Colon (tissue), 2 donors: ENCODE measurements at regions not wholly inside any gene's neighbourhood (a gene's known extent, or its start where the extent isn't known, plus 50 kb on each side); places are given as distances from the start of the nearest gene placed in this dataset.
"Not testable (repeated sequence)": the region's sequence is repeated elsewhere in the genome, so short reads cannot be mapped to it uniquely, and the experiment has no call there.

Experiments
- FAIRE-seq: peaks from 2 replicates; lab custom pipeline; 2012; peaks lifted over from hg19 to GRCh38; lab: Jason Lieb, UNC
- donor health status: control.
- donor health status: control.

DNA sequence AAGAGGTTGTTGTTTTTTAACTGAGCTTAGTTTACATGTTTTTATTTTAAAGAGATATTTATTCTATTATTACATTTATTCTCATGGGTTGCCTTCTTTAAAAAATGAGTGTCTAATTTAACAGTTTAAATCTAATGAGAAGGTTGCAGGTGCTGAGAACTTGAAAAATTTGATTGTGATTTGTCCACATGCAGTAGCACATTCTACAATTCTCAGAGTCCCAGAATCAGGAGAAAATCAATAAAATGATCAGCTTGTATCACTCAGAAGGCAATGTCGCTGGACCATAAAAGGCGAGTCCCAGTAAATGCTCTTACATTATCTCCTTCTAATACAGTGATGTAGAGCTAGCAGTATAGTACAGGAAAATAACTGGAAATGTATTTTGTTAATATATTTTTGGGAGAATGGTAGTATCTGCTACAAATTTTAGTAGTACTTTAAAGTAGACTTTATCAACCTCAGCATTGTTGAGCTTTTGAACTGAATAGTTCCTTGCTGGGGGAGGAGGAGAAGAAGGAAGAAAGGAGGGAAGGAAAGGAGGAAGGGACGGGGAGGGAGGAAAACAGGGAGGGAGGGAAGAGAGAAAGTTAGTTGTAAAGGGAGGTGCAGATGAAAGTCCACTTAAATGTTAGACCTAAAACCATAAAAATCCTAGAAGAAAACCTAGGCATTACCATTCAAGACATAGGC is 458.0 kb downstream of the DOK5 start:
- FAIRE-seq, result no peak

DNA sequence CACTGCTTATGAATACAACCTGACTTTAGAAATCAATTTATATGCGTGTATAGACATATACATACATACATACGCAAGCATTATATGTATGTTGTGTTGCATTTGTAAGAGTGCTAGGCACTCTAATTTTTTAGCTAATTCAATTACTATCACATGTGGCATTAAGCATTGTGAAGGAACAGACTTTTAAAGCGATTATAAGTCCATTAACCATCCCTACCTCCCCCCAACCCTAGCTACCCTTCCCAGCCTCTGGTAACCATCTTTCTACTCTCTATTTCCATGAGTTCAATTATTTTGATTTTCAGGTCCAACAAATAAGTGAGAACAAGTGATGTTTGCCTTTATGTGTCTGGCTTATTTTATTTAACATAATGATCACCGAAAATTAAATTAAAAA is 453.8 kb downstream of the DOK5 start:
- no peak for FAIRE-seq

DNA sequence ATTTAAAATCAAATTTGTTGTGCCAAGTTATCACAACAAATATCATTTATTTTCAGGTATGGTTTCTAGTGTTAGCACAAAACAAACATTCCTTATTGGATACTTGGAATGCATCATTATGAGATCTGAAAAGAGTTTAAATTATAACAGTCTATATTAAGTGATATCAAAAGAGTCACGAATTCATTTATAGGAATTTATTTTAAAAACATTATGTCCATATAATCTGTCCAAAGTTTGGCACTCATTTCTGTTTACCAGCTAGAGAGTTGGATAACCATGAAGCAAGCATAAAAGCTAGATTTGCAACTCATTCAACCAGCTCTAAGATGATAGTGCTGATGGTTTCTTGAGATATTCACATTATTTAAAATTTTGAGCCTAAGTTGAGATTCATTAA is 453.2 kb downstream of the DOK5 start:
- no peak for FAIRE-seq

DNA sequence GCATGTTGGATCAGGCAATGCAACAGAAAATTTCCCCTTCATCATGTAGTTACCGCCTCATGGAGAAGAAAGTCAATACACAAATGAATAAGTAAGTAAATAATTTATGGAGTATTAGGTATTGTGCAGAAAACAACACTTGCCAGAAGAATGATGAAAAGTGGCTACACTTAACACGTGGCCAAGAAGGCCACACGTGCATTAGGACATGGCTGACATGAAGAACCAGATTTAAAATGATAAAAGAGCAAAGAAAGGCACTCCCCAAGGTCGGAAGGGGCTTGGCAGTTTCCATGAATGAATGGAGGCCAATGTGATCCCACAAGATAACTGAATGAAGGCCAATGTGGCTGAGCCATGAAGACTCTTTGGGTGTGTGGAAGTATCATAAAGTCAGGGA is 447.2 kb downstream of the DOK5 start:
- no peak for FAIRE-seq

DNA sequence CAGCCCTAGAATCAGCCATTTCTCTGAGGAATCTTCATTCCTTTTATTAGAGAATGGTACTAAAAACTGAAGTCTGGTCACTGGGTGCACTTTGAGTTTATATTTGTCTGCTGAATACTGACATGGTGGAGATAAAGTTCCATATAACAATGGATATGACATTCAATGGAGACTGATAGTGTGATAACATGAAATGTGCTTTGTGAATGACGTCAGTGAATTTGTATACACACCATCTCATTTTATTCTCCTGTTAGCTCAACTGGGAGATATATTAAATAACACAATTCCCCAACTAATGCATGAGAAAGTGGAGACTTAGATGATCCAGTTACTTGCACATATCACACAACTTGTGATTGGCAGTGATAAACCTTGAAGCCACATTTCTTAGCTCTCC is 446.7 kb downstream of the DOK5 start:
- no peak for FAIRE-seq

DNA sequence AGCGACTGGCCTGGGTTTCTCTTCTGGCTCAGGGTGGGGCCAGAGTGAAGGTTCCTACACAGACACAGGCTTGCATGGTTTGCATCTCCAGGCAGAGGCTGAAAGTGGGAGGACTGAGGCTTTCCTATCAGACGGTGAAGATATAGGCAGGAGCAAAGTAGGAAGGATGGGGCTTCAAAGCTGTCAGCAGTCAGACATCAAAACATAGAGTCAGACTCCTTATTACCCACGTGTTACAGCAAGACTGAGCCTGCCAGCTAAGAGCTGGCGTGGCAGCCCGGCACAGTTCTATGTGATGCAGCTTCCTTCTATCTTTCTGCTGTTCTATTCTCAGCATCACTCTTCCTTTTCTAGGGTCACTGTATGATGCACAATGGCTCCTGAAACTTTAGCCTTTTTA is 445.1 kb downstream of the DOK5 start:
- no peak for FAIRE-seq

DNA sequence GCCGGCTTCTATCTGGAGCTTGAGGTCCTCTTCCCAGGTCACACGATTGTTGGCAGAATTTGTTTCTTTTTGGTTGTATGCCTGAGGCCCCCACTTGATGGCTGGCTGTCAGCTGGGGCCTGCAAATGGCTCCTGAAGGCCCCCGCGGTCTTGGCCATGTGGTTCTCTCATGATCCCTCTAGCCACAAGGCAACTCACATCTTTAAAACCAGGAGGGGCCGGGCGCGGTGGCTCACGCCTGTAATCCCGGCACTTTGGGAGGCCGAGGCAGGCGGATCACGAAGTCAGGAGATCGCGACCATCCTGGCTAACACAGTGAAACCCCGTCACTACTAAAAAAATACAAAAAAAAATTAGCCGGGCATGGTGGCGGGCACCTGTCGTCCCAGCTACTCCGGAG is 443.6 kb downstream of the DOK5 start:
- not testable (repeated sequence) for FAIRE-seq

DNA sequence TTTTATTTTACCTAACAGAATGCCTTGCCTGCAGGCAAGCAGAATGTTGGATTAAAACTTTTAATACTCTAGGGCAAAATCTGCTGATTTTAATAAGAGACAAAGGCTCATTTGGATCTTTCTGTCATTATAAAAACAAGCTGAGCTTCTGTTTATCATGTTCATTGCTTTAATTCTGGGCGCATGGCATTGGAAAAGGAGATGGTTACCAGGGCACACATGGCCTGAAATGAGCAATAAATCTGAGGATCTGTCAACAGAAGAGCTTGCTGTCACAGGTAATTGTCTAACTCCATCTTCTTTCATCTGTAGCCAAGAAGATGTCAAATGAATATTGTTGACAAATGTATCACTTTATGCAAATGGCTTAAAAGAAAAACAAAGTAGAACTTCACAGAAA is 439.6 kb downstream of the DOK5 start:
- FAIRE-seq, result no peak

DNA sequence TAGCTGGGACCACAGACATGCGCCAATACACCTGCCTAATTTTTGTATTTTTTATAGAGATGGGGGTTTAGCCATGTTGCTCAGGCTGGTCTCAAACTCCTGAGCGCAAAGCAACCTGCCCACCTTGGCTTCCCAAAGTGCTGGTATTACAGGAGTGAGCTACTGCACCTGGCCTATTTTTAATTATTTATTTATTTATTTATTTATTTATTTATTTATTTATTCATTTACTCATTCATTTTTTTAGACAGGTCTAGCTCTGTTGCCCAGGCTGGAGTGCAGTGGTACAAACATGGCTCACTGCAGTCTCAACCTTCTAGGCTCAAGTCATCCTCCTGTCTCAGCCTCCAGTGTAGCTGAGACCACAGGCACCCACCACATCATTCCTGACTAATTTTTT is 434.3 kb downstream of the DOK5 start:
- FAIRE-seq, result no peak

DNA sequence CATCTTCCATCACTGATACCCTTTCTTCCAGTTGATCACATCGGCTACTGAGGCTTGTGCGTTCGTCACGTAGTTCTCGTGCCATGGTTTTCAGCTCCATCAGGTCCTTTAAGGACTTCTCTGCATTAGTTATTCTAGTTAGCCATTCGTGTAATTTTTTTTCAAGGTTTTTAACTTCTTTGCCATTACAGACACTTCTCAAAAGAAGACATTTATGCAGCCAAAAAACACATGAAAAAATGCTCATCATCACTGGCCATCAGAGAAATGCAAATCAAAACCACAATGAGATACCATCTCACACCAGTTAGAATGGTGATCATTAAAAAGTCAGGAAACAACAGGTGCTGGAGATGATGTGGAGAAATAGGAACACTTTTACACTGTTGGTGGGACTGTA is 430.7 kb downstream of the DOK5 start:
- not testable (repeated sequence) for FAIRE-seq

DNA sequence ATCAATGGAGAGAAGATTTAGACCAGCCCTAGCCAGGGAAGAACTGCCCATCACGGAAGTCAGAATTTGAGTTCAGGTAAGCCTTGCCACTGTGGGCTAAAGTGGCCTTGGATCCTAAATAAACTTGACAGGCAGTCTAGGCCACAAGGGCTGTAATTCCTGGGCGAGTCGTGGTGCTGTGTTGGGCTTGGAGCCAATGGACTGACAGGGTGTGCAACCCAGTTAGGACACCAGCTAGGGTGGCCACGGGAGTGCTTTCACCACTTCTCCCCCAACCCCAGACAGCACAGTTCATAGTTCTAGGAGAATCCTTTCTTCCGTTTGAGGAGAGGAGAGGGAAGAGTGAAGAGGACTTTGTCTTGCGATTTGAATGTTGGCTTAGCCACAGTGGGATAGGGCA is 422.4 kb downstream of the DOK5 start:
- FAIRE-seq, result no peak

DNA sequence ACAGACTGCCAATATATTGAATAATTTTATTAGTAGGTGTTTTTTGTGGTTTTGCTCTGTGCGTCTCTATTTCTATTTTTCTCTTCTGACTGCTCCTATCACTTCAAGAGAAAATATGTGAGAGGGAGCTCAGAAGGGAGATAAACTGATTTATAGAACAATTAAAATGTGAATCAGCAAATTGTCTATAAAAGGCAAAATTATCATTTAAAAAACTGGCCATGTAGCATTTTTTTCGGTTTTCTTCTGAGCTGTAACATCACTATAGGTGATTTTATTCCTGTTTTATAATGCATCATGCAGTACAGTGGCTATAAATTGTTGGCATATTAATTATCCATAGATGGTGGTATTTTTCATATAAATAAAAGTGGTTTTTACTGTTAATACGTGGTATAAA is 416.5 kb downstream of the DOK5 start:
- FAIRE-seq, result no peak

DNA sequence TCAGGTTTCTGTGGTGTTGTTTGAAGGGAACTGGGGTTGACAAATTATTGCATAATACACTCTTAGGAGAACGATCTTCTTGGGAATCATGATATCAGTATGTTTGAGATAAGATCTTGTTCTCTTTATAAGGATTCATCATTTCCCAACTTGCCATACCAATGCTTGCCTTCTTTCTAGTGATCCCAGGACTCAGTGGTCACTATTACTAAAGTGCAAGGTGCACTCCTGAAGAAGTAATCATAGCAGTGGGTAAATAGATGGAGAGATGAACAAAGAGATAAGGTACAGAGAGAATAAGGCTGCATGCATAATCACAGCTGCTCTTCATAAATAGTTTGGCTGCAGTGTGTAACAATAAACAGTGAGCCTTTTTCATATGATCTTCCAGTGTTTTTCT is 404.0 kb downstream of the DOK5 start:
- FAIRE-seq, result no peak

DNA sequence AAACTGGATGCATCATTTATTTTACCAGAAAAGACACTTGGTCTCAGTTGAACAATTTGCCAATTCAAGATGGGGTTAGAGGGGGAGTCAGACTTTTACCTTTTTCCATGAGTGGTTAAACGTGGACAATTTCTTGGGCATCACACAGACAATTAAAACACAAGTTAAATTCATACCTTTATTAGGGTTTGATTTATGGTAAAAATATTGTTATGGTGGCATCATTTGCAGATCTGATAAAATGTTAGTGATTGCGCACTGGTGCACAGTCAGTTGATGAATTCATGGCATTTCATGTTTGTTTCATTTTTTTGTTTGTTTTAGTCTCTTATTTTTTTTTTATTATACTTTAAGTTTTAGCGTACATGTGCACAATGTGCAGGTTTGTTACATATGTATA is 399.9 kb downstream of the DOK5 start:
- FAIRE-seq, result no peak

DNA sequence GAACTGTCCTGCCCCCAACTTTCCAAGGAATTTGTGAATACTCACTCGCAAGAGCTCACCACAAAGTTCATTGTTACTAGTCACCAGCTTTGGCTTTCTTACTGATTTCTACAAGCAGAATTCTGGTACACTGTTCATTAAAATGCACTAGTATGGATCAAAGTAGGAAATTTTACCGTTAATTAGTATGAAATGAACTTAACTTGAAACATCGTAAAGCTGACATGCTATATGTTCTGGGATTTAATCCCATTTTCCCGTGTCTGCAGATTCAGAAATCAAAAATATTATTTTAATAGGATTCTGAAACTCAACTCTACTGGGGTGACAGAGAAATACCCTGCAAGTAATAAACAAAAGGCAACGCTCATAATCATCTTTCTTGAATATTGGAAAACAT is 399.3 kb downstream of the DOK5 start:
- no peak for FAIRE-seq

DNA sequence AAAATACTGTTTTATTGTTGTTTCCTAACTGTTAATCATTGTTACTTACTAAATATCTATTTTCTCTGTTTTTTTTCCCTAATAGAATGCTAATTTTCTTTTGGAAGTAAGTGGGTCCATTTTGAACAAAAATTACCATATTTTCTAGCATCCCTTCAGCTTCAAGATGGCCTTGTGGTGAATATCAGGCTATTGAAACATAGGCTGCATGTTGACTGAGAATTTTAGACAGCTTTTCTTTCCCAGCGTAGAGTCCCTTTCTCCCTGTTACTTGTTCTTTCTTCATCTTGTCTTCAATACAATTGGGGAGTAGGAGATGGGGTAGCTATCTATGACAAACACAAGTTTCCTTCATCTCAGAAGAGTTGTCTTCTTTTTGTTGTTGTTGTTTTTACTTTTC is 397.0 kb downstream of the DOK5 start:
- no peak for FAIRE-seq

DNA sequence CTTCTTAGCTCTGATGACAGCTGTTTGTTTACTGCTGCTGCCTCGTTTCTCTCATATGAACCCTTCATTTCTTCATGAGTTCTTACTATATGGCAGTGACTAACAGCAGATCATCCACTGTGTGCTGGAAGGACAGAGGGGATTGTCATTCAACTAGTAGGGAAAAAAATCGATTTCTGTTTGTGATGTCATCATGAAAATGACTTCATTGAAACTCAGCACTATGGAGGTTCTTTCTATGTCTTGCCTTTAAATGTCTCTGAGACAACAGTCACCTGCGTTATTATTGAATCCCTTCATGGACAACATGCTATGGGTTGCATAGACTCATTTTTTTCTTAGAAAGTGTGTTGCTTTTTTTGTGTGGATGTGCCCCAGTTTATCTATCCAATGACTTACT is 394.4 kb downstream of the DOK5 start:
- no peak for FAIRE-seq

DNA sequence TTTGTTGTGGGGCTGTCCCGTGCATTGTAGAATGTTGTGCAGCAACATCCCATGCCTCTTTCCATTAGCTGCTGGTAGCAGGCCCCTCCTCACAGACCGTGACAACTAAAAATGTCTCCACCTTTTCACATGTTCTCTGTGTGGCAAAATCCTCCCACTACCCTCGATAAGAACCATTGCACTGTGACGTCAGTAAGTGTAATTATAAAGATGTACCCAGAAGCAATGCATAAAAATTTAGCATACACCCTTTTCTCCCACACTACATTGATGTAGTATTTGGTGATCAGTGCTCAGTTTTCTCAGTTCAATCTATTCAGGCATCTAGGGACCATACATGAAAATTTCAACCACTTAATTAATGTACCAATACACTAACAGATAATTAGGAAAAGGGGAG is 389.9 kb downstream of the DOK5 start:
- no peak for FAIRE-seq

DNA sequence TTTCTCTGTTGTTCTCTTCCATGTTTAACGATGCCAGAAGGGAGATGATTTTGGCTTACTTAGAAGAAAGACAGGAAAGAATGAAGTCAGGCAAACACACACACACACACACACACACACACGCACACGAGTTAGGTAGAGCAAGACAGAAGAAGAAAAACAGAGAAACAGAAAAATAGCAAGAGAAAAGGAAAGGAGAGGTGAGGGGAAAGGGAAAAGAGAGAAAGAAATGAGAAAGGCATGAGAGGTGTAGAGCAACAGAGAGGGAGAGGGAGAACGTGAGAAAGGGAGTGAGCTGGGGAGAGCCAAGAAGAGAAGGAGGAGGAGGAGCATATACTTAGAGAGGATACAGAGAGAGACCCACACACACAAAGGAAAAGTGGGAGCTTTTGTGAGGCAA is 385.3 kb downstream of the DOK5 start:
- FAIRE-seq, result no peak

DNA sequence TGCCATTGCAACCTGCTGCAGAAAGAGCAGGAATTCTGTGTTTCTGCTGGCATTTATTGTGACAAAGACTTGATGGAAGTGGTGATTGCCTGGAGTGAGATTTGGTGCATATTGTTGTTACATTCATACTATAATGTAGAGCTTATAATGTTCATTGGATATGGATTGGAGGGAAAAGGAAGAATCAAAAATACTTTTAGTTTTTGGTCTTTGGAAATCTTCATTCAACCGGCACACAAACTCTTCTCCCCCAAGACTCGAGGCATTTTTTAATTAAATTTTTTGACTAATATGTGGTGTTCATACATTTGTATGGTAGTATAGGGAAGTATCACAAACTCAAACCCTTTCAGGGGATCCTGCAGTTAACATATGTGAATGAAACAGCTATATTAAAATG is 380.8 kb downstream of the DOK5 start:
- no peak for FAIRE-seq

DNA sequence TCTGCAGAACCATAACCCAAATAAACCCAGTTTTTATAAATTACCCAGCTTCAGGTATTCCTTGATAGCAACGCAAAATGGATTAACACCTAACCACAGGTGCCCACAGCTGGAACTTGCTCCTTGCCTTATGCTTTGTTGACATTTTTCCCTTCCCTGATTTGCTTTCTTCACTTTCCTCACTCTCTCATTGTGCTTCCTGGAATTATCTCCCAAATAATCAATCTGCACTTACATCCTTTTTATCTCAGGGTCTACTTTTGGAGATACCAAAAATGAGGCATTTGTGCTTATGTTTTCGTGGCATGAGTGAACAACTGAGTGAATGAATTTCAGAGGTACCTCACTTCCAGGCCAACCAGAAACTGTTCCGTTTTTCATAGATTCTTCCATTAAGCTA is 374.3 kb downstream of the DOK5 start:
- no peak for FAIRE-seq

DNA sequence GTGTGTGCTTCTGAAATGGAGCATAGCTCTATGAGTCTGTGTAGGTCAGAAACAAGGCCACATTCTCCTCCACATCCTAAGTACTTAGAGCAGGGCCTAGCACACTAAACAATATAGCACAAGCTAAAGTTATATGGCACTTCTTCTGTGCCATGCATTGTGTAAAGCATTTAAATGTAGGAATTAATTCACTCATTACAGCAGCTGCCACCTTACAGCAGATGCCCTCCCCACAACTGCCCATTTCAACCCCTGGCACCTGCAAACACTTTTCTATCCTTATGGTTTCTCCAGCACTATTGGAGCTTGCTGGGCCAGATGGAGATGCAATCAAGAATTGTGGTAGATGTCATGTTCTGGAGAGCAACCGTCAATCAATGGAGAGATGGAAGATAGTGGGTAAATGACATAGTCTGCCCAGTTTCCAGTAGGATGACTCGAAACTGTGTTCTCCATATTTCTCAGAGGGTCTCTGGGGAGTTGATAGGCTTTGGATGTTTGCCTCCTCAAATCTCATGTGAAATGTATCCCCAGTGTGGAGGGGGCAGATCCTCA is 373.7 kb downstream of the DOK5 start:
- no peak for FAIRE-seq

DNA sequence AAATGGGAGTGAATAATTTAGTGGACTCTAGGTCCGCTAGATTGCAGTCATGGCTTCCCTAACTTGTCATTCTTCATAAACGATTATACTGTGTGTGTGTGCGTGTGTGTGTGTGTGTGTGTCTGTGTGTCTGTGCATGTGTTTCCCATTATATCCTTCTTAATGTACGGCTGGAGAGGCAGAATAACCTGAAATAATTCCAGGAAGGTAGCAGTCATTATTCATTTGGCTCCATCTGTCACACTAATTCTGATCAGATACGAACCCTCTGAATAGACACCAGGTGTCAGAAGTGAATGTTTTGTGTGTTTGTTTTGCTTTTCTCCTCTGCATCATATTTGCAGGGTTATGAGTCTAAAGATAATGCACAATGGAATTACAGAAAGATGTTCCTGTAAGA is 372.9 kb downstream of the DOK5 start:
- no peak for FAIRE-seq

DNA sequence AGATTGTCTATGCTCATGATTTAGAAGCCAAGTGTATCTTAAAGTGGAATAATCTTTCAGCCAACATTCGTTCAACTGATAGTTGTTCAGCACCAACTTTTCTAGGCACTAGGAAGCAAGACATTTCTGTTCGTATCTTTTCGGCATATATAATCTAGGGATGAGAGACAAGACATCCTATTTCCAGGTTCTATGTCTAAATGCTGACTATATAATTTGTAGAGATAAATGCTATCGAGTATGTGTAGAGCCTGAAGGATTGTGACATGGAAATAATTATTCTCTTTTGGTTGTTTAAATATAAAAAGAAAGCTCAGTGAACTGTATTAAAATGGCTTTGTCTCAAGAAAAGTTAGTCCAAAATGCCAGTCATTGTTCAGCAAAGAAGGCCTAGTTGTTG is 371.6 kb downstream of the DOK5 start:
- no peak for FAIRE-seq

DNA sequence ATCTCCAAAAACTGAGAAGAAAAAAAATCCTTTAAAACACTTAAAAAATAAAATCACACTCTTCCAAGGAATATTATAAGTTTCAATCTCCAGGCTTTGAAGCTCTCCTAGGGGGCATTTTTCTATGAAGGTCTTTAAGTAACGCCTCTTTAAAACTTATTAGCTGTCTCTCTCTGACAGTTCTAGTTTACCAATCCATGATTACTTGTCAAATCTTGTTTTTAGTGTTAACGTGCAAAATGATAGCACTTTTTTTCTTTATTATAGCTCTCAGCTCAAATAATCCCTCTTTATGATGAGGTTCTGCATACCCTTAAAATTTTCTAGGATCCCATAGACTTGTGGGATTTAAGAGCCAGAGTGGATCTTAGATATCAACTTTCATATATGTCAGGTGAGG is 369.0 kb downstream of the DOK5 start:
- no peak for FAIRE-seq
